HCT116 (cell line): ENCODE measurements at regions not wholly inside any gene's neighbourhood (a gene's known extent, or its start where the extent isn't known, plus 50 kb on each side); places are given as distances from the start of the nearest gene placed in this dataset.

ENCODE experiments used
- ATAC-seq: fragments of 200-7000 bp; cut with Tn5 transposase; 2 replicates; pipeline ENCODE4 v1.9.1; 2020; ENCODE audit warnings: mild to moderate bottlenecking, moderate library complexity
- BruUV-seq: library from RNA; stranded (reverse); fragments of 400-500 nt; replicated peaks from 2 replicates; lab custom pipeline; 2021; lab: Mats Ljungman, UMichigan
- CTCF ChIA-PET: fragments of 300-600 bp; sonication (Branson Sonifier 250); formaldehyde crosslinking; loops from one replicate; lab custom pipeline; 2021; ENCODE audit warnings: antibody characterized with exemption; lab: Charles Lee
- POLR2A ChIA-PET: fragments of 300-600, 350-600 bp; sonication (Branson Sonifier 250); formaldehyde crosslinking; loops from one replicate; lab custom pipeline; 2021; ENCODE audit warnings: antibody characterized with exemption; lab: Charles Lee
- RAD21 ChIA-PET, 2 experiments: fragments of 300-600 bp; sonication (Branson Sonifier 250); formaldehyde crosslinking; loops; one replicate each; lab custom pipeline; 2023; ENCODE audit warnings: low total read pairs in 2 of 2; ENCODE audit not compliant: uncharacterized antibody in 2 of 2, unreplicated experiment in 2 of 2, low non-redundant PET in 1 of 2; lab: Charles Lee
- DNase-seq: peaks from one replicate; pipeline ENCODE4 v3.0.0-alpha.2; 2010; ENCODE audit warnings: low read depth, low spot score
- H2AFZ ChIP-seq: fragments of 200-600 bp; shearing (Covaris generic), sonication (generic); 2 replicates; pipeline ENCODE4 v1.6.1; 2017; ENCODE audit warnings: low read depth, mixed run types, mixed read lengths, antibody characterized with exemption, low read length; ENCODE audit not compliant: poor library complexity, severe bottlenecking
- H3K27ac ChIP-seq: 2 replicates; pipeline ENCODE4 v1.5.1; 2012; ENCODE audit warnings: low read depth, low read length
- H3K27me3 ChIP-seq: fragments of 200-600 bp; sonication (generic); 2 replicates; pipeline ENCODE4 v1.6.1; 2016; ENCODE audit warnings: mixed run types, low read length, mixed read lengths; ENCODE audit not compliant: insufficient read depth
- H3K36me3 ChIP-seq, 2 experiments: fragments of 200-500 bp in 1 of 2; fragments of 200-600 bp in 1 of 2; sonication (Bioruptor generic) in 1 of 2; sonication (generic) in 1 of 2; 2 replicates each; pipeline versions ENCODE4 v1.5.1 to v1.6.1; 2014 to 2016; ENCODE audit warnings: low read length in 2 of 2, inconsistent platforms in 1 of 2, mixed read lengths in 1 of 2, mixed run types in 1 of 2; ENCODE audit not compliant: insufficient read depth in 2 of 2, control insufficient read depth in 1 of 2
- H3K4me1 ChIP-seq, 2 experiments: fragments of 200-600 bp in 1 of 2; sonication (generic) in 1 of 2; 2 replicates each; pipeline versions ENCODE4 v1.5.1 to v1.6.1; 2012 to 2017; ENCODE audit warnings: low read length in 2 of 2, inconsistent platforms in 1 of 2, mild to moderate bottlenecking in 1 of 2, mixed read lengths in 1 of 2, mixed run types in 1 of 2, moderate library complexity in 1 of 2; ENCODE audit not compliant: insufficient read depth in 2 of 2, control insufficient read depth in 1 of 2
- H3K4me2 ChIP-seq: fragments of 200-600 bp; sonication (generic); 2 replicates; pipeline ENCODE4 v1.6.1; 2017; ENCODE audit warnings: mixed run types, low read length, mixed read lengths
- H3K4me3 ChIP-seq, 2 experiments: fragments of 200-600 bp in 1 of 2; sonication (generic) in 1 of 2; replicated peaks in 1 of 2; 2 replicates each; pipeline ENCODE4 v1.5.1; 2011 to 2016; ENCODE audit warnings: low read length in 2 of 2, control low read depth in 1 of 2, low read depth in 1 of 2, mild to moderate bottlenecking in 1 of 2, mixed read lengths in 1 of 2, mixed run types in 1 of 2
- H3K79me2 ChIP-seq: fragments of 200-600 bp; sonication (generic); 2 replicates; pipeline ENCODE4 v1.6.1; 2017; ENCODE audit warnings: mild to moderate bottlenecking, mixed run types, low read length, moderate library complexity, mixed read lengths; ENCODE audit not compliant: insufficient read depth
- H3K9ac ChIP-seq: fragments of 200-600 bp; sonication (generic); 2 replicates; pipeline ENCODE4 v1.6.1; 2016; ENCODE audit warnings: low read length, mixed read lengths
- H3K9me2 ChIP-seq: fragments of 200-600 bp; sonication (generic), shearing (Covaris generic); 2 replicates; pipeline ENCODE4 v1.6.1; 2017; ENCODE audit warnings: mixed run types, mild to moderate bottlenecking, moderate library complexity; ENCODE audit not compliant: insufficient read depth
- H3K9me3 ChIP-seq, 2 experiments: fragments of 200-500 bp in 1 of 2; fragments of 200-600 bp in 1 of 2; sonication (Bioruptor generic) in 1 of 2; sonication (generic) in 1 of 2; 2 replicates each; pipeline ENCODE4 v1.6.1; 2014 to 2017; ENCODE audit warnings: low read length in 2 of 2, mixed read lengths in 2 of 2, inconsistent platforms in 1 of 2, low read depth in 1 of 2, mild to moderate bottlenecking in 1 of 2, mixed run types in 1 of 2, moderate library complexity in 1 of 2; ENCODE audit not compliant: control insufficient read depth in 1 of 2, insufficient read depth in 1 of 2
- H4K20me1 ChIP-seq: fragments of 200-600 bp; sonication (generic), shearing (Covaris generic); 2 replicates; pipeline ENCODE4 v1.6.1; 2017; ENCODE audit warnings: mixed run types, mild to moderate bottlenecking, moderate library complexity; ENCODE audit not compliant: insufficient read depth
- CBX3 ChIP-seq: IDR thresholded peaks from 2 replicates; pipeline ENCODE4 v1.6.1; 2012; ENCODE audit warnings: low read depth
- JUND ChIP-seq: IDR thresholded peaks from 2 replicates; pipeline ENCODE4 v1.6.1; 2012
- POLR2AphosphoS5 ChIP-seq: IDR thresholded peaks from 2 replicates; pipeline ENCODE4 v1.6.1; 2011; ENCODE audit warnings: mild to moderate bottlenecking, low read depth, low read length, moderate library complexity
- SIN3A ChIP-seq: IDR thresholded peaks from 2 replicates; pipeline ENCODE4 v1.6.1; 2012; ENCODE audit warnings: low read depth
- SRF ChIP-seq: IDR thresholded peaks from 2 replicates; pipeline ENCODE4 v1.6.1; 2012; ENCODE audit warnings: low read depth
- TCF7L2 ChIP-seq: IDR thresholded peaks from 2 replicates; pipeline ENCODE4 v1.7.0; 2011; ENCODE audit warnings: borderline replicate concordance, inconsistent platforms; ENCODE audit not compliant: insufficient read depth, insufficient read length; ENCODE audit errors: extremely low read depth
- YY1 ChIP-seq: IDR thresholded peaks from 2 replicates; pipeline ENCODE4 v1.6.1; 2011; ENCODE audit warnings: low read length, low read depth, moderate library complexity, mild to moderate bottlenecking; ENCODE audit not compliant: insufficient replicate concordance; ENCODE audit errors: extremely low read depth
- ZNF274 ChIP-seq: fragments of 200-500 bp; sonication (Bioruptor generic); IDR thresholded peaks from 2 replicates; pipeline ENCODE4 v1.6.1; 2014; ENCODE audit warnings: mild to moderate bottlenecking, low read depth, low read length, inconsistent platforms
- intact Hi-C: fragments of 100-400 bp; cut with micrococcal nuclease; formaldehyde crosslinking; loops from 2 replicates; pipeline ENCODE4 v1.10.0; 2022
- TF ChIP-seq, protein P1 (sequence below): IDR thresholded peaks from 2 replicates; pipeline ENCODE4 v1.6.1; 2012; ENCODE audit warnings: low read depth
- TF ChIP-seq, protein P2 (sequence below): IDR thresholded peaks from 2 replicates; pipeline ENCODE4 v1.6.1; 2012

DNA sequence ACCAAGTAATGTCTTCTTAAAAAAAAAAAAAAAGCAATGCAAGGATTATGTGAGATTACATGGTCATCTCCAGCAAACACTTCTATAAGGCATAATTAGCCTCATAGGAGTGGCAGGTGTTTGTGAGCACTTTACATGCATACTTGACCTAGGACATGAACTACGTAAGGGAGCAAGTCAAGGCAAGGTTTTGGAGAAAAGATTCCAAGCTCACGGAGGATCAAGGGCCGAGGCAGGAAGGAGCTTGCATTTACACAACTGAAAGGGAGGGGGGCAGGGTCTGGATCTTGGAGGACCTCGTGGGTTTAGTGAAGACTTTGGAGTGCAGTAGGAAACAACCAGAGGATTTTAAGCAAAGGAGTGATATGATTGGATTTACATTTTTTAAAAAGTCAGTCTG is 112.5 kb downstream of the CCER1 start:
- intact Hi-C loops: no loop called here
- CTCF ChIA-PET: interaction anchor here (1.8 kb wide), 1 partner anchor 12 kb away, joined by 4 read pairs; no protein-coding TSS in a partner anchor
- BruUV-seq: no TSS peak
- no peaks in the 10 kb centered on the region for H3K27me3 ChIP-seq
- no peaks in the 10 kb centered on the region for H3K9me2 ChIP-seq
- H3K36me3 ChIP-seq: no peaks in the 10 kb centered on the region
- H3K9me3 ChIP-seq: no peaks in the 10 kb centered on the region
- H4K20me1 ChIP-seq: no peaks in the 10 kb centered on the region
- no peak overlapping the region for H3K9ac ChIP-seq
- TF ChIP-seq, protein P1, sequence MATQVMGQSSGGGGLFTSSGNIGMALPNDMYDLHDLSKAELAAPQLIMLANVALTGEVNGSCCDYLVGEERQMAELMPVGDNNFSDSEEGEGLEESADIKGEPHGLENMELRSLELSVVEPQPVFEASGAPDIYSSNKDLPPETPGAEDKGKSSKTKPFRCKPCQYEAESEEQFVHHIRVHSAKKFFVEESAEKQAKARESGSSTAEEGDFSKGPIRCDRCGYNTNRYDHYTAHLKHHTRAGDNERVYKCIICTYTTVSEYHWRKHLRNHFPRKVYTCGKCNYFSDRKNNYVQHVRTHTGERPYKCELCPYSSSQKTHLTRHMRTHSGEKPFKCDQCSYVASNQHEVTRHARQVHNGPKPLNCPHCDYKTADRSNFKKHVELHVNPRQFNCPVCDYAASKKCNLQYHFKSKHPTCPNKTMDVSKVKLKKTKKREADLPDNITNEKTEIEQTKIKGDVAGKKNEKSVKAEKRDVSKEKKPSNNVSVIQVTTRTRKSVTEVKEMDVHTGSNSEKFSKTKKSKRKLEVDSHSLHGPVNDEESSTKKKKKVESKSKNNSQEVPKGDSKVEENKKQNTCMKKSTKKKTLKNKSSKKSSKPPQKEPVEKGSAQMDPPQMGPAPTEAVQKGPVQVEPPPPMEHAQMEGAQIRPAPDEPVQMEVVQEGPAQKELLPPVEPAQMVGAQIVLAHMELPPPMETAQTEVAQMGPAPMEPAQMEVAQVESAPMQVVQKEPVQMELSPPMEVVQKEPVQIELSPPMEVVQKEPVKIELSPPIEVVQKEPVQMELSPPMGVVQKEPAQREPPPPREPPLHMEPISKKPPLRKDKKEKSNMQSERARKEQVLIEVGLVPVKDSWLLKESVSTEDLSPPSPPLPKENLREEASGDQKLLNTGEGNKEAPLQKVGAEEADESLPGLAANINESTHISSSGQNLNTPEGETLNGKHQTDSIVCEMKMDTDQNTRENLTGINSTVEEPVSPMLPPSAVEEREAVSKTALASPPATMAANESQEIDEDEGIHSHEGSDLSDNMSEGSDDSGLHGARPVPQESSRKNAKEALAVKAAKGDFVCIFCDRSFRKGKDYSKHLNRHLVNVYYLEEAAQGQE: no peak
- no peak for TF ChIP-seq POLR2AphosphoS5
- TF ChIP-seq SIN3A: no peak
- TF ChIP-seq CBX3: no peak
- TF ChIP-seq YY1: no peak
- no peak for TF ChIP-seq TCF7L2
- TF ChIP-seq, protein P2, sequence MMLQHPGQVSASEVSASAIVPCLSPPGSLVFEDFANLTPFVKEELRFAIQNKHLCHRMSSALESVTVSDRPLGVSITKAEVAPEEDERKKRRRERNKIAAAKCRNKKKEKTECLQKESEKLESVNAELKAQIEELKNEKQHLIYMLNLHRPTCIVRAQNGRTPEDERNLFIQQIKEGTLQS: no peak
- no peak for TF ChIP-seq JUND
- TF ChIP-seq SRF: no peak
- TF ChIP-seq ZNF274: no peak
- TF ChIP-seq, all 23 proteins: peak for 0
- no peak overlapping the region for H3K4me3 ChIP-seq
- ChIA-PET POLR2A (no interaction called here), RAD21 (no interaction called here)
- no peak overlapping the region for H3K4me2 ChIP-seq
- ATAC-seq (no peak), DNase-seq (no peak)
- H3K79me2 ChIP-seq: no peaks in the 10 kb centered on the region
- H3K4me1 ChIP-seq: no peaks in the 10 kb centered on the region
- H3K27ac ChIP-seq: no peak overlapping the region
- H2AFZ ChIP-seq: no peak overlapping the region
